ENCODE measurements at regions not wholly inside any gene's neighbourhood (a gene's known extent, or its start where the extent isn't known, plus 50 kb on each side); places are given as distances from the start of the nearest gene placed in this dataset.

- Histone ChIP-seq H3K4me1 (ENCODE audit: insufficient read depth) (no peaks in the 10 kb centered on the region), H3K27me3 (replicated peaks; ENCODE audit: insufficient read depth) (no peaks in the 10 kb centered on the region), H3K9me3 (ENCODE audit: low read depth) (no peaks in the 10 kb centered on the region), H3K79me2 (ENCODE audit: insufficient read depth) (no peaks in the 10 kb centered on the region), H3K36me3 (ENCODE audit: low read depth) (peaks cover 8% of the 10 kb centered on the region; the same call in 1 of the 2 replicates), H3K27ac (no peak overlapping the region), H3K4me3 (no peak overlapping the region), H3F3A (ENCODE audit: insufficient read depth) (0 out of 2 replicates have a peak, but pooled peaks cover 7% of the 10 kb centered on the region), H3K9ac (no peak overlapping the region), H3K4me2 (ENCODE audit: unreplicated experiment) (no peak overlapping the region), H2AFZ (no peak overlapping the region), H3K9me2 (ENCODE audit: insufficient read depth) (no peaks in the 10 kb centered on the region), H4K20me1 (ENCODE audit: insufficient read depth) (no peaks in the 10 kb centered on the region)
- TF ChIP-seq EZH2 (IDR thresholded peaks at IDR 0.05; ENCODE audit: insufficient read depth, poor library complexity, severe bottlenecking) = no peak
- TF ChIP-seq EZH2phosphoT487 (IDR thresholded peaks at IDR 0.05; ENCODE audit: insufficient read depth, low read depth) = no peak
- WGBS, 2 experiments (ENCODE audit: low coverage in 1 of 2, low lambda C conversion rate in 2 of 2, missing lambda C conversion rate in 2 of 2) = 98 to 100% methylated on average over 4 of the region's 4 CpGs
- DNase-seq = no peak
- in situ Hi-C loops (cut with MboI) = no loop called here
Observed at GRCh38 chr11:33579101-33579500, 121.5 kb downstream of the C11orf91 start.

DNA sequence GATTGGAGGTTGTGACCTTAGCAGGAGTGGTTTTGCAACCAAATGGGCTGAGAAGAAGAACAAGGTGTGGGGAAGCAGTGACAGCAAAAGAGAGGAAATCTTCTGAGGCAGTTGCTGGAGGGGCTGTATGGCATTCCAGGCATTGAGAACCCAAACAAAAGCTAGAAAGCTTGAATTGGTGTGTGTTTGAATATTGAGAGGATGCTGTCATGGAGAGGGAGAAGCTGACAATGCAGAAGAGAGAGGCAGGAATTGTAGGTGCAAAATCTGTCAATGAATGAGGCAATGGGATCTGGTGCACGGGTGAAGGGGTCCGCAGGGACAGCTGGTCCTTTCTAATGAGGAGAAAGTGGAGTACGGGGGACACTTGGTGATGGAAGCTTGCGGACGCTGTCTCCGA lies 123.4 kb downstream of the C11orf91 start:
- H4K20me1 ChIP-seq (ENCODE audit: insufficient read depth) = no peaks in the 10 kb centered on the region
- no peak for TF ChIP-seq EZH2phosphoT487 (IDR thresholded peaks at IDR 0.05; ENCODE audit: insufficient read depth, low read depth)
- H3K27me3 ChIP-seq (replicated peaks; ENCODE audit: insufficient read depth) = no peaks in the 10 kb centered on the region
- no peak overlapping the region for H3K27ac ChIP-seq
- H3K79me2 ChIP-seq (ENCODE audit: insufficient read depth) = no peaks in the 10 kb centered on the region
- H3K36me3 ChIP-seq (ENCODE audit: low read depth) = peaks cover 19% of the 10 kb centered on the region
- in situ Hi-C loops (cut with MboI) = no loop called here
- no peaks in the 10 kb centered on the region for H3K4me1 ChIP-seq (ENCODE audit: insufficient read depth)
- WGBS, 2 experiments (ENCODE audit: low coverage in 1 of 2, low lambda C conversion rate in 2 of 2, missing lambda C conversion rate in 2 of 2) = 91 to 92% methylated on average over 6 of the region's 6 CpGs
- H3K9ac ChIP-seq = no peak overlapping the region
- DNase-seq = no peak
- H3K9me2 ChIP-seq (ENCODE audit: insufficient read depth) = no peaks in the 10 kb centered on the region
- no peak overlapping the region for H3K4me3 ChIP-seq
- 0 out of 2 replicates have a peak, but pooled peaks cover 6% of the 10 kb centered on the region for H3F3A ChIP-seq (ENCODE audit: insufficient read depth)
- no peaks in the 10 kb centered on the region for H3K9me3 ChIP-seq (ENCODE audit: low read depth)
- H2AFZ ChIP-seq = no peak overlapping the region
- no peak overlapping the region for H3K4me2 ChIP-seq (ENCODE audit: unreplicated experiment)

DNA sequence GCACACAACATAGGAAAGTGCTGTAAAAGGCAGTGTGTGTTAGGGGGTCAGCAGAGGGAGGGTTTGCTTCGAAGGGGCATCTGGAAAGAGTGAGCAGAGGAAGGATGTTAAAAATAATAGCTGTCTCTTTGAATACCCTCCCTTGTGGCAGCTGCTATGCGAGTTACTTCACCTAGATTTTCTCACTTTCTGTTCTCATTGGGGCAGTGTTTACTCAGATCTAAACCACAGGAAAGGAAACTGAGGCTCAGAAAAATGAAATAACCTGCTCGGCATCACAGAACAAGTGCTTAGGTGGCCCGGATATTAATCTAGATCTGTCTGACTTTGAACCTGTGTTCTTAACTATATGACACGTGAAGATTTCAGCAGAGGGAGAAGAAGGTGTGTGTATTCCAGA lies 125.3 kb downstream of the C11orf91 start:
- no peak overlapping the region for H3K9ac ChIP-seq
- no peaks in the 10 kb centered on the region for H4K20me1 ChIP-seq (ENCODE audit: insufficient read depth)
- H3K36me3 ChIP-seq (ENCODE audit: low read depth) = peaks cover 23% of the 10 kb centered on the region
- in situ Hi-C loops (cut with MboI) = no loop called here
- TF ChIP-seq EZH2 (IDR thresholded peaks at IDR 0.05; ENCODE audit: insufficient read depth, poor library complexity, severe bottlenecking) (no peak), EZH2phosphoT487 (IDR thresholded peaks at IDR 0.05; ENCODE audit: insufficient read depth, low read depth) (no peak)
- no peak overlapping the region for H3K4me3 ChIP-seq
- 56 to 57% methylated on average over 5 of the region's 5 CpGs for whole genome bisulfite sequencing, 2 experiments (ENCODE audit: low coverage in 1 of 2, low lambda C conversion rate in 2 of 2, missing lambda C conversion rate in 2 of 2)
- H3K4me2 ChIP-seq (ENCODE audit: unreplicated experiment) = no peak overlapping the region
- H3K9me2 ChIP-seq (ENCODE audit: insufficient read depth) = no peaks in the 10 kb centered on the region
- H3K79me2 ChIP-seq (ENCODE audit: insufficient read depth) = no peaks in the 10 kb centered on the region
- H3K4me1 ChIP-seq (ENCODE audit: insufficient read depth) = no peaks in the 10 kb centered on the region
- H3K27ac ChIP-seq = no peak overlapping the region
- H2AFZ ChIP-seq = no peak overlapping the region
- no peaks in the 10 kb centered on the region for H3K9me3 ChIP-seq (ENCODE audit: low read depth)
- H3F3A ChIP-seq (ENCODE audit: insufficient read depth) = no peaks in the 10 kb centered on the region
- no peak for DNase-seq
- H3K27me3 ChIP-seq (replicated peaks; ENCODE audit: insufficient read depth) = no peaks in the 10 kb centered on the region

- no peak overlapping the region for H2AFZ ChIP-seq
- H3K4me3 ChIP-seq = no peak overlapping the region
- in situ Hi-C loops (cut with MboI) = no loop called here
- no peaks in the 10 kb centered on the region for H3K27me3 ChIP-seq (replicated peaks; ENCODE audit: insufficient read depth)
- no peaks in the 10 kb centered on the region for H3K79me2 ChIP-seq (ENCODE audit: insufficient read depth)
- H3F3A ChIP-seq (ENCODE audit: insufficient read depth) = no peaks in the 10 kb centered on the region
- no peak for DNase-seq
- H3K27ac ChIP-seq = no peak overlapping the region
- H3K4me1 ChIP-seq (ENCODE audit: insufficient read depth) = no peaks in the 10 kb centered on the region
- WGBS, 2 experiments (ENCODE audit: low coverage in 1 of 2, low lambda C conversion rate in 2 of 2, missing lambda C conversion rate in 2 of 2) = 42 to 44% methylated on average over 7 of the region's 7 CpGs
- H4K20me1 ChIP-seq (ENCODE audit: insufficient read depth) = no peaks in the 10 kb centered on the region
- peaks cover 23% of the 10 kb centered on the region for H3K36me3 ChIP-seq (ENCODE audit: low read depth)
- no peaks in the 10 kb centered on the region for H3K9me2 ChIP-seq (ENCODE audit: insufficient read depth)
- no peak overlapping the region for H3K4me2 ChIP-seq (ENCODE audit: unreplicated experiment)
- TF ChIP-seq EZH2 (IDR thresholded peaks at IDR 0.05; ENCODE audit: insufficient read depth, poor library complexity, severe bottlenecking) (no peak), EZH2phosphoT487 (IDR thresholded peaks at IDR 0.05; ENCODE audit: insufficient read depth, low read depth) (no peak)
- no peaks in the 10 kb centered on the region for H3K9me3 ChIP-seq (ENCODE audit: low read depth)
- no peak overlapping the region for H3K9ac ChIP-seq
Observed at GRCh38 chr11:33574331-33574730, 126.3 kb downstream of the C11orf91 start.

DNA sequence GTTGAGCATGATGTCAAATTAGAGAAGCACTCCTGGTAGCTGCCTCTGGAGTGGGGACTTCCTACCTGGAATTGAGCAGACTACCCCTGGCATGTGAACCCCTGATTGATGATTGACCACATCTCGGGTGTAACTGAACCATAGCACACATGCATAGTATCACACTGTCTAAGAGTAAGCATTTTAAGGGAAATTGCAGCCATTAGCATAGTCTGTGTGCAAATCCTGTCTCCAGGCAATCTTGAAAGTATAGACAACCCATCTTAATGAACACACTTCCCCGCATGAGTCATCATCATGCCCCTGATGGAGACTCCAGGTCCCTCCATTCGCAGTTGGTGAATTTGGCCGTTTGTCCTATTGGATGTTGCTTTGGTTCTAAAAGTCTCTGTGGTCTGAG lies 131.3 kb downstream of the C11orf91 start:
- in situ Hi-C loops (cut with MboI) = no loop called here

More for the DNA sequence above, 131.3 kb downstream of the C11orf91 start:
- Histone ChIP-seq H4K20me1 (ENCODE audit: insufficient read depth) (no peaks in the 10 kb centered on the region), H3K4me1 (ENCODE audit: insufficient read depth) (no peaks in the 10 kb centered on the region), H3K4me2 (ENCODE audit: unreplicated experiment) (no peak overlapping the region), H3K9ac (no peak overlapping the region), H3K9me2 (ENCODE audit: insufficient read depth) (no peaks in the 10 kb centered on the region), H3K27me3 (replicated peaks; ENCODE audit: insufficient read depth) (no peaks in the 10 kb centered on the region), H3K27ac (no peak overlapping the region), H3F3A (ENCODE audit: insufficient read depth) (no peaks in the 10 kb centered on the region), H3K36me3 (ENCODE audit: low read depth) (peaks cover 32% of the 10 kb centered on the region), H2AFZ (no peak overlapping the region), H3K79me2 (ENCODE audit: insufficient read depth) (no peaks in the 10 kb centered on the region), H3K9me3 (ENCODE audit: low read depth) (no peaks in the 10 kb centered on the region), H3K4me3 (no peak overlapping the region)
- DNase-seq = no peak
- 80 to 88% methylated on average over 4 of the region's 4 CpGs for WGBS, 2 experiments (ENCODE audit: low coverage in 1 of 2, low lambda C conversion rate in 2 of 2, missing lambda C conversion rate in 2 of 2)
- no peak for TF ChIP-seq EZH2phosphoT487 (IDR thresholded peaks at IDR 0.05; ENCODE audit: insufficient read depth, low read depth)

All from GM23248 (cell line).